ENCODE measurements at regions not wholly inside any gene's neighbourhood (a gene's known extent, or its start where the extent isn't known, plus 50 kb on each side); places are given as distances from the start of the nearest gene placed in this dataset.

GRCh38 chr12:115577401-115577800 lies 700.1 kb downstream of the MED13L start:
- TF ChIP-seq CTCF (IDR thresholded peaks at IDR 0.05; ENCODE audit: insufficient read depth, low read length, poor library complexity, severe bottlenecking) = no peak
- no peak for DNase-seq (ENCODE audit: low read depth)
- Histone ChIP-seq H3K27me3 (ENCODE audit: control insufficient read depth, insufficient read depth, low read length) (no peaks in the 10 kb centered on the region), H3K4me3 (ENCODE audit: low read depth, low read length) (no peak overlapping the region), H3K36me3 (ENCODE audit: control insufficient read depth, insufficient read depth, low read length) (no peaks in the 10 kb centered on the region)

- Histone ChIP-seq H3K27me3 (ENCODE audit: control insufficient read depth, insufficient read depth, low read length) (no peaks in the 10 kb centered on the region), H3K36me3 (ENCODE audit: control insufficient read depth, insufficient read depth, low read length) (no peaks in the 10 kb centered on the region), H3K4me3 (ENCODE audit: low read depth, low read length) (no peak overlapping the region)
- no peak for DNase-seq (ENCODE audit: low read depth)
- TF ChIP-seq CTCF (IDR thresholded peaks at IDR 0.05; ENCODE audit: insufficient read depth, low read length, poor library complexity, severe bottlenecking) = no peak
Observed at GRCh38 chr12:115574826-115575225, 702.7 kb downstream of the MED13L start.

GRCh38 chr12:115572440-115572839 lies 705.1 kb downstream of the MED13L start:
- TF ChIP-seq CTCF (IDR thresholded peaks at IDR 0.05; ENCODE audit: insufficient read depth, low read length, poor library complexity, severe bottlenecking) = no peak
- Histone ChIP-seq H3K36me3 (ENCODE audit: control insufficient read depth, insufficient read depth, low read length) (no peaks in the 10 kb centered on the region), H3K27me3 (ENCODE audit: control insufficient read depth, insufficient read depth, low read length) (no peaks in the 10 kb centered on the region), H3K4me3 (ENCODE audit: low read depth, low read length) (no peak overlapping the region)
- no peak for DNase-seq (ENCODE audit: low read depth)

- no peak for DNase-seq (ENCODE audit: low read depth)
- TF ChIP-seq CTCF (IDR thresholded peaks at IDR 0.05; ENCODE audit: insufficient read depth, low read length, poor library complexity, severe bottlenecking) = no peak
Observed at GRCh38 chr12:115571446-115571845, 706.0 kb downstream of the MED13L start.

GRCh38 chr12:115571027-115571426 lies 706.5 kb downstream of the MED13L start:
- Histone ChIP-seq H3K27me3 (ENCODE audit: control insufficient read depth, insufficient read depth, low read length) (no peaks in the 10 kb centered on the region), H3K4me3 (ENCODE audit: low read depth, low read length) (no peak overlapping the region), H3K36me3 (ENCODE audit: control insufficient read depth, insufficient read depth, low read length) (no peaks in the 10 kb centered on the region)
- TF ChIP-seq CTCF (IDR thresholded peaks at IDR 0.05; ENCODE audit: insufficient read depth, low read length, poor library complexity, severe bottlenecking) = no peak
- no peak for DNase-seq (ENCODE audit: low read depth)

More at GRCh38 chr12:115571446-115571845, 706.0 kb downstream of the MED13L start:
- Histone ChIP-seq H3K36me3 (ENCODE audit: control insufficient read depth, insufficient read depth, low read length) (no peaks in the 10 kb centered on the region), H3K4me3 (ENCODE audit: low read depth, low read length) (no peak overlapping the region), H3K27me3 (ENCODE audit: control insufficient read depth, insufficient read depth, low read length) (no peaks in the 10 kb centered on the region)

GRCh38 chr12:115570069-115570777 lies 707.3 kb downstream of the MED13L start:
- H3K4me3 ChIP-seq (ENCODE audit: low read depth, low read length) = no peak overlapping the region
- no peaks in the 10 kb centered on the region for H3K27me3 ChIP-seq (ENCODE audit: control insufficient read depth, insufficient read depth, low read length)
- H3K36me3 ChIP-seq (ENCODE audit: control insufficient read depth, insufficient read depth, low read length) = no peaks in the 10 kb centered on the region
- no peak for TF ChIP-seq CTCF (IDR thresholded peaks at IDR 0.05; ENCODE audit: insufficient read depth, low read length, poor library complexity, severe bottlenecking)
- no peak for DNase-seq (ENCODE audit: low read depth)

Data from kidney epithelial cell (primary cell).